Body of pancreas (tissue), 4 donors: ENCODE measurements at regions not wholly inside any gene's neighbourhood (a gene's known extent, or its start where the extent isn't known, plus 50 kb on each side); places are given as distances from the start of the nearest gene placed in this dataset.

ENCODE experiments used
- CTCF ChIP-seq, 7 experiments: fragments of 450-650 bp in 4 of 7; fragments of 200-600 bp in 3 of 7; sonication (generic) in 3 of 7; IDR thresholded peaks; one replicate each; pipeline ENCODE4 v1.5.1; 2016 to 2019; ENCODE audit warnings: antibody characterized with exemption in 7 of 7
- POLR2A ChIP-seq, 3 donors: fragments of 450-650 bp; IDR thresholded peaks; one replicate each; pipeline ENCODE4 v1.6.1; 2016; ENCODE audit warnings: antibody characterized with exemption in 3 of 3, mild to moderate bottlenecking in 2 of 3

DNA sequence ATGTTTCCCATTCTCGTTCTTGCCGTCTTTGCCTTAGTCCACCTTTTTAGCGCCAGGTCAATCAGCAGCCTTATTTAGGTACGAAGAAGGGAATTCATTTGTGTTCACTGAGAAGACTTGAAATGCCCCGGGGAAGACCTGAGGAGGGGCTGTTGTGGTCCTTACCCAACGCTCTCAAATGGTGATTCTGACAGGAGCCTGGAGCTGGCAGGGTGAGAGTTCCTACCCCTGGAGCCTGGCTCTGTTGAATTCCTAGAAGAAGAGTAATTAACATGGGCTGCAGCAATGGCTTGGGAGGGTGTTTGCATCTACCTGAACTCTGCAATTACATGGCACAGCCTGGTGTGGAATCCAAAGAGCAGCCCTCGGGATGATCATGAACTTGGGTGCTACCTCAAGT is 76.9 kb upstream of the DSCAM start:
- TF ChIP-seq CTCF (IDR thresholded peaks at IDR 0.05) (no peak), POLR2A (IDR thresholded peaks at IDR 0.05) (no peak)
